HFF-Myc (cell line): ENCODE measurements at regions not wholly inside any gene's neighbourhood (a gene's known extent, or its start where the extent isn't known, plus 50 kb on each side); places are given as distances from the start of the nearest gene placed in this dataset.

Experiments used
- DNase-seq: peaks from one replicate; pipeline ENCODE4 v3.0.0-alpha.2; 2011; ENCODE audit warnings: low read depth; ENCODE audit errors: extremely low read depth
- H3K4me3 ChIP-seq: replicated peaks from 2 replicates; pipeline ENCODE4 v1.5.1; 2011; ENCODE audit warnings: low read depth, mild to moderate bottlenecking, control low read depth, low read length
- TF ChIP-seq, protein P1 (sequence below): IDR thresholded peaks from 2 replicates; pipeline ENCODE4 v1.5.1; 2012; ENCODE audit warnings: mild to moderate bottlenecking, low read depth, low read length, control low read depth; ENCODE audit errors: missing control alignments

- TF ChIP-seq, protein P1, sequence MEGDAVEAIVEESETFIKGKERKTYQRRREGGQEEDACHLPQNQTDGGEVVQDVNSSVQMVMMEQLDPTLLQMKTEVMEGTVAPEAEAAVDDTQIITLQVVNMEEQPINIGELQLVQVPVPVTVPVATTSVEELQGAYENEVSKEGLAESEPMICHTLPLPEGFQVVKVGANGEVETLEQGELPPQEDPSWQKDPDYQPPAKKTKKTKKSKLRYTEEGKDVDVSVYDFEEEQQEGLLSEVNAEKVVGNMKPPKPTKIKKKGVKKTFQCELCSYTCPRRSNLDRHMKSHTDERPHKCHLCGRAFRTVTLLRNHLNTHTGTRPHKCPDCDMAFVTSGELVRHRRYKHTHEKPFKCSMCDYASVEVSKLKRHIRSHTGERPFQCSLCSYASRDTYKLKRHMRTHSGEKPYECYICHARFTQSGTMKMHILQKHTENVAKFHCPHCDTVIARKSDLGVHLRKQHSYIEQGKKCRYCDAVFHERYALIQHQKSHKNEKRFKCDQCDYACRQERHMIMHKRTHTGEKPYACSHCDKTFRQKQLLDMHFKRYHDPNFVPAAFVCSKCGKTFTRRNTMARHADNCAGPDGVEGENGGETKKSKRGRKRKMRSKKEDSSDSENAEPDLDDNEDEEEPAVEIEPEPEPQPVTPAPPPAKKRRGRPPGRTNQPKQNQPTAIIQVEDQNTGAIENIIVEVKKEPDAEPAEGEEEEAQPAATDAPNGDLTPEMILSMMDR, result no peak
- DNase-seq, result no peak
- no peak overlapping the region for H3K4me3 ChIP-seq
Measured at GRCh38 chr2:160635488-160635887, 141.9 kb upstream of the RBMS1 start.

DNA sequence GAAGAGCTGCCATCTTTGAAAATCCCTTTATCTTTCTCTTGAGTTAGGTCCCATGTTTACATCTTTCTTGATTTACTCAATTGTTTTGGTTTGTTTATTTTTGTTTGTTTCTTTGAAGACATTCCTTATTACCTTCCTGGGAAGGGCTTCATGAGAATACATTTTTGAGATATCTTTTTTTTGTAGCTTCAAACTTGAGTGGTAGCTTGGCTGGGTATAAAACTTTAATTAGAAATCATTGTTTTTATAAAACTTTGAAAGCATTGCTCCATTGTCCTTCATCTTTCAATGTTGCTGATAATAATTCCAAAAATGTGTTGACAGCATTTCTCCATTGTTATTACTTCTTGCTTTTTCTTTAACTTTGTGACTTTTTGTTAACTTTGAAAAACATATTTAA is 145.9 kb upstream of the RBMS1 start:
- H3K4me3 ChIP-seq, result no peak overlapping the region
- no peak for DNase-seq
- TF ChIP-seq, protein P1, result no peak

DNA sequence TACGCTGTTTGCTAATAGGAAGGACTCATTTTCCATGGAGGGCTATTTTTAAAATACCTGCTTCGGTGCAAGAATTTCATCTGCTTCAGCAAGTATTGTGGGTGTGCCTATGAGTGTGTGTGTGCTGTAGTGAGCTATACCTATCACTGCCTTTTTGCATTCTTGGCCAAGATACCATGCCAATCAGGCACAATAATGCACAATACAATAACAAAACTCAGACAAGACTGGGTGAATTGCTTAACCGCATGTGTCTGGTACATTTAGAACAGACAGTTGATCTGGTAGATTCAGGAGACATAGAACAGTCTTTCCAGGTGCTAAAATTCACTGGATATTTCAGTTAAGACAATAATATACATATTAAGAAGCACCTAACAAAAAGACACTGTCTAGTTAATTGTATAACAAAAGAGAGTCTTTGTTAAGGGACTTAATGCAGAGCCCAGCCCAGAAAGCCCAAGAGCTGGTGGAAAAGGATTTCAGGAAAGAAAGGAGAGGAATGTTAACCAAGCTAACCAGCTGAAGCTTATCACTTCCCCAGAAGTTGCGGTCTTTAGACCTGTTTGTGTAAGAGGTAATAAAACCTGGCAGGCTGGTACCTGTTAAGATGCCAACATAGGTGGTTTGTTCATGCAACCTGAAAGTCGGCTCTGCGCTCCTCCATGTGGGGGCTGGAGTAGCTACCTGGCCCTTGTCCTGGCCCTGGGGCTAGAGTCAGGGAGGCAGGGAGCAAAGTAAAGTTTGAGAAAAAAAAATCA is 153.3 kb upstream of the RBMS1 start:
- no peak overlapping the region for H3K4me3 ChIP-seq
- TF ChIP-seq, protein P1, result no peak
- DNase-seq, result no peak

DNA sequence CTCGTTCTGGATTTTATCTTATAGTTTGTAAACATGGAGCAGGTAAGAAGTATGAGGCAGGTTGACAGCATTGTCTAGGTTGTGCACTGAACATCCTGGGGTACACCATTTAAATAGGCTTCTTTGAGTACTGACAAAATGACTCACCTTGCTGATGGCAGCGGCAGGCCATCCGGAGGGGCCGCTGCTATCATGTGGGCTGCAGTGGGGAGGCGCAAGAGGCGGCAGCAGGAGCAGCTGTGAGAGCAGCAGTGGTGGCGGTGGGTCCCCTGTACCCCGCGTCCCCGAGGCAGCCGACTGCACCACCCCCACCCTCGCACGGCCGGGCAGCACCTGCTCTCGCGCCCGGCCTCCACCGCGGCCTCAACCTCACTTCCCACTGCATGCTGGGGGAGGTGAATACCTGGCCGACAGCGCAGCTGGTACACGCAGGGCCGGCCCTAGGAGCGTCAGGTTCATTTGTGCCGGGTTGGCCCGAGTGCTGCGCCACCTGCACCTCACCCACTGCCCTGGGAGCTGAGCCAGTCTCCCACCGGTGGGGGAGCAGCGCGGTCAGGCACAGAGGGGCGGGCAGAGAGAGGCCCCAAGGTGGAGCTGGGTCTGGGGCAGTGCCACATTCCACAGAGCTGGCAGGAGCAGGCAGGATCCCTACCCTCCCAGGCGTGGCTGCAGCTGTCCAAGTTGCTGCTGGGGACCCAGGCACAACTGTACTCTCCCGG is 154.5 kb upstream of the RBMS1 start:
- no peak overlapping the region for H3K4me3 ChIP-seq
- TF ChIP-seq, protein P1, result no peak
- DNase-seq, result no peak

DNA sequence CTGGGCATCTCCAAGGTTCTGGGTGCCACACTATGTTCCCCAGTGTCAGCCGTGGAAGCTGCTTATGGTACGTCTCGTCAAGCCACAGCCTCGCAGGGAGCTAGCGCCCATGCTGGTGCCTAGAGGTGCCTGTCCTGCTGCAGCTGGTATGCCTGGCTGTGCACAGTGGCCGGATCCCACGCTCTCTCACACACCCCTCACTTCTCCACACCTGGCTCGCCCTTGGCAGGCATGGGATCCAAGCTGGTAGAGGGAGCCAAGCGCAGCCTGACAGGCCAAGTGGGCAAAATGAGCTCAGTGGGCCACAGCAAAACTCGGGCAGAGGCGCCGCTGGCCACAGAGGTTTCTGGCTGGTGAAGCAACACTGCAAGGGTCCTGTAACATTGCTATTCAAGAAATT is 156.1 kb upstream of the RBMS1 start:
- no peak for DNase-seq
- TF ChIP-seq, protein P1, result no peak
- H3K4me3 ChIP-seq, result no peak overlapping the region

DNA sequence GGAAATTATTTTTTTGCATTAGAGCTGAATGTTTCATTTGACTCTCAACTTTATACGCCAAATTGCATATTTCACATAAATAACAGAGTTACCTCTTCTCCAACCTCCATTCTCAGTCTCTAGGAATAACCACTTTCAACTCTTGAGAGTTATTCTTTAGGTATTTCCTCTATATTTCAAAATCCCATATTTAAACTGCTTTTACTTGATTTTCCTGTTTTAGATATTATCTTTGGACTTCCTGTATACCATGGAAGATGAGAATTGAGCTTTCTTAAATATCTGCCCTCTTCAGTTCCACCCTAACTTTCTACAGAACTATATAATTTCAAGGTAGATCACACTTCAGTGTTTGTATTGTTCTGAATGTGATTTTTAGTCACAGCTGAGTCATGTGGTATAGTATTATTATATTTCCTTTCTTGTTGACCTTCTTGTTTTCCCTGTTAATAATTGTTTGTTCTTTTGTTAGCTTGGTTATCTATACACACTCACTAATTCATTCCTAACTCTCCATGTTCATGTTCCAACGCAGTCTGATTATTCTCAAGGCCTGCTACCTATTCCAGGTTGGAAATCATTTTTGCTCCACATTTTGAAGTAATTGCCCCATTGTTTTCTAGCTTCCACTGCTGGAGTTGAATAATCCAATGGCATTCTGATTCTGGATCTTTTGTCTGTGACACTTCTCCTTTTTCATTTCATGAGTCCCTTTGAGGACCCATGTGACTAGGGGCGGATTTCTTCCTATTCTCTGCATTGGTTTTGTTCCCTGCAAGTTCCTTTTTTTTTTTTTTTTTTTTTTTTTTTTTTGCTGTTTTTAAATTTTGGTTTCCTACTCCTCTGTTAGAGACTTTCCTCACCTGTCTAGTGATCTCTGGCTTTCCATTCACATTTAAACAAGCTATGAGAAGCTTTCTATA is 156.8 kb upstream of the RBMS1 start:
- TF ChIP-seq, protein P1, result no peak
- no peak for DNase-seq
- no peak overlapping the region for H3K4me3 ChIP-seq
